ENCODE measurements at regions not wholly inside any gene's neighbourhood (a gene's known extent, or its start where the extent isn't known, plus 50 kb on each side); places are given as distances from the start of the nearest gene placed in this dataset.

GRCh38 chr11:112858289-112859023 is 102.8 kb upstream of the NCAM1 start:
- H3K27ac ChIP-seq = no peak overlapping the region
- H3K4me1 ChIP-seq = no peaks in the 10 kb centered on the region
- DNase-seq = no peak
- no peak for TF ChIP-seq CTCF (IDR thresholded peaks at IDR 0.05)
- no peak for ATAC-seq
- H3K9me3 ChIP-seq = peaks cover 7% of the 10 kb centered on the region
- H3K36me3 ChIP-seq = no peaks in the 10 kb centered on the region
- no peaks in the 10 kb centered on the region for H3K27me3 ChIP-seq (ENCODE audit: low read depth)
- H3K4me3 ChIP-seq = no peak overlapping the region
- intact Hi-C loops (cut with DNase I) = no loop called here

- Histone ChIP-seq H3K27ac (no peak overlapping the region), H3K36me3 (no peaks in the 10 kb centered on the region), H3K4me3 (no peak overlapping the region), H3K27me3 (ENCODE audit: low read depth) (no peaks in the 10 kb centered on the region), H3K4me1 (no peaks in the 10 kb centered on the region), H3K9me3 (peaks cover 7% of the 10 kb centered on the region)
- DNase-seq (no peak), ATAC-seq (no peak)
- TF ChIP-seq CTCF (IDR thresholded peaks at IDR 0.05) = no peak
- intact Hi-C loops (cut with DNase I) = no loop called here
Observed at GRCh38 chr11:112859787-112860186, 101.4 kb upstream of the NCAM1 start.

- no peak for TF ChIP-seq CTCF (IDR thresholded peaks at IDR 0.05)
- intact Hi-C loops (cut with DNase I) = no loop called here
- H3K27ac ChIP-seq = no peak overlapping the region
- DNase-seq = no peak
- no peaks in the 10 kb centered on the region for H3K4me1 ChIP-seq
- no peak overlapping the region for H3K4me3 ChIP-seq
- no peak for ATAC-seq
- H3K36me3 ChIP-seq = no peaks in the 10 kb centered on the region
- no peaks in the 10 kb centered on the region for H3K27me3 ChIP-seq (ENCODE audit: low read depth)
- H3K9me3 ChIP-seq = peaks cover 7% of the 10 kb centered on the region
Observed at GRCh38 chr11:112861356-112861755, 99.9 kb upstream of the NCAM1 start.

- no peak overlapping the region for H3K27ac ChIP-seq
- DNase-seq = no peak
- no peak for TF ChIP-seq CTCF (IDR thresholded peaks at IDR 0.05)
Observed at GRCh38 chr11:112863305-112863704, 97.9 kb upstream of the NCAM1 start.

GRCh38 chr11:112864672-112865071 is 96.5 kb upstream of the NCAM1 start:
- Histone ChIP-seq H3K36me3 (no peaks in the 10 kb centered on the region), H3K4me1 (no peaks in the 10 kb centered on the region), H3K4me3 (no peak overlapping the region), H3K27me3 (ENCODE audit: low read depth) (no peaks in the 10 kb centered on the region), H3K27ac (no peak overlapping the region), H3K9me3 (peaks cover 7% of the 10 kb centered on the region)
- DNase-seq (no peak), ATAC-seq (no peak)
- no peak for TF ChIP-seq CTCF (IDR thresholded peaks at IDR 0.05)
- intact Hi-C loops (cut with DNase I) = no loop called here

More at GRCh38 chr11:112863305-112863704, 97.9 kb upstream of the NCAM1 start:
- H3K4me1 ChIP-seq = no peaks in the 10 kb centered on the region
- intact Hi-C loops (cut with DNase I) = no loop called here
- no peak overlapping the region for H3K4me3 ChIP-seq
- H3K9me3 ChIP-seq = peaks cover 7% of the 10 kb centered on the region
- H3K36me3 ChIP-seq = no peaks in the 10 kb centered on the region
- ATAC-seq = no peak
- no peaks in the 10 kb centered on the region for H3K27me3 ChIP-seq (ENCODE audit: low read depth)

All from lower lobe of right lung (tissue), 2 donors.